HAP-1 (cell line): ENCODE measurements at regions not wholly inside any gene's neighbourhood (a gene's known extent, or its start where the extent isn't known, plus 50 kb on each side); places are given as distances from the start of the nearest gene placed in this dataset.

Experiments used
- DNase-seq, 2 experiments: peaks; one replicate each; pipeline ENCODE4 v3.0.0-alpha.2; 2016 to 2020; ENCODE audit warnings: low spot score in 2 of 2
- H3K27me3 ChIP-seq: fragments of 250-450 bp; sonication (Bioruptor Pico); 2 replicates; pipeline ENCODE4 v1.5.1; 2020; ENCODE audit warnings: low read depth, mild to moderate bottlenecking, moderate library complexity
- H3K36me3 ChIP-seq: fragments of 250-450 bp; sonication (Bioruptor Pico); replicated peaks from 2 replicates; pipeline ENCODE4 v1.5.1; 2020; ENCODE audit warnings: mild to moderate bottlenecking
- H3K4me1 ChIP-seq: fragments of 250-450 bp; sonication (Bioruptor Pico); 2 replicates; pipeline ENCODE4 v1.5.1; 2020; ENCODE audit warnings: mild to moderate bottlenecking
- H3K4me3 ChIP-seq: fragments of 250-450 bp; sonication (Bioruptor Pico); 2 replicates; pipeline ENCODE4 v1.5.1; 2020; ENCODE audit warnings: mild to moderate bottlenecking, moderate library complexity
- H3K9me3 ChIP-seq: fragments of 250-450 bp; sonication (Bioruptor Pico); 2 replicates; pipeline ENCODE4 v1.5.1; 2020; ENCODE audit warnings: mild to moderate bottlenecking, moderate library complexity
- in situ Hi-C: fragments of 300-500 bp; cut with MboI; formaldehyde crosslinking; loops from 3 replicates; pipeline ENCODE4 v1.14.3; 2020; ENCODE audit warnings: low sequenced_read_pairs, inconsistent platforms, mixed read lengths

DNA sequence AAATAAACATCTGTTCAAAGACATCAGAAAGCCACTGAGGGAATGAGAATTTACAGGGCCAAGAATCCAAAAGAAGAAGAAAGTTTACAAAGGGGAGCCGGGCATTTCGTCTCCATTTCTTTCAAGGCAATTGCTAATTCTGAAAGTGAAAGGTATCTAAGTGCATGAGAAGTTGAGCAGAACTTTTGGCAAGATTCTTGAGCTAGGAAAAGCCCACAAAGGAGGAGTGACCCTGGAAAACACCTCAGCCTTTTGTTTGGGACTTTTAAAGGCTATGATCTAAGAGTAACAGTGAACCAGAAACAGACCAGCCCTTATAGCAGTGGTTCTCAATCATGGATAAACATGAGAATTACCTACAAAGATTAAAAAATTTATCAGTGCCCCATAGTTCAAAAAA, 87.4 kb downstream of the MDH1 start:
- no peaks in the 10 kb centered on the region for H3K27me3 ChIP-seq
- no peaks in the 10 kb centered on the region for H3K36me3 ChIP-seq
- no peaks in the 10 kb centered on the region for H3K9me3 ChIP-seq
- H3K4me1 ChIP-seq: no peaks in the 10 kb centered on the region
- no peak overlapping the region for H3K4me3 ChIP-seq
- in situ Hi-C loops: no loop called here
- no peak for DNase-seq

DNA sequence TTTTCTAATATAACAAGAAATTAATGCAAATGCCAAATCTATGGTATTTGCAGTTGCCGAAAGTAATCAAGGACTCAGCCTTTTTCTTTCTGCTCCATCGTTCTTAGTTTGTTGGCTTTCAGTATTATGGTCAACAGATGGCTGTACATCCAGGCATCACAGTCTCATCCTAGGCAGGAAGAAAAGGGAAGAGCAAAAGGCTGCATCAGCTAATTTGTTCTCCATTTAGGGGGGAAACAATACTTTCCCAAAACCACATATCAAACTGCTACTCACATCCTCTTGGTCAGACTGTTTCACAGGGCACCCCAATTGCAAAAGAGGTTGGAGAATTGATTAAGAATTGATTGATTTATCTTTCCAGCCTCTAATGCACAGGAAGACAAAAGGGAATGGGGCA, 89.3 kb downstream of the MDH1 start:
- no peaks in the 10 kb centered on the region for H3K27me3 ChIP-seq
- in situ Hi-C loops: no loop called here
- no peaks in the 10 kb centered on the region for H3K4me1 ChIP-seq
- no peaks in the 10 kb centered on the region for H3K9me3 ChIP-seq
- no peaks in the 10 kb centered on the region for H3K36me3 ChIP-seq
- DNase-seq: no peak
- no peak overlapping the region for H3K4me3 ChIP-seq

DNA sequence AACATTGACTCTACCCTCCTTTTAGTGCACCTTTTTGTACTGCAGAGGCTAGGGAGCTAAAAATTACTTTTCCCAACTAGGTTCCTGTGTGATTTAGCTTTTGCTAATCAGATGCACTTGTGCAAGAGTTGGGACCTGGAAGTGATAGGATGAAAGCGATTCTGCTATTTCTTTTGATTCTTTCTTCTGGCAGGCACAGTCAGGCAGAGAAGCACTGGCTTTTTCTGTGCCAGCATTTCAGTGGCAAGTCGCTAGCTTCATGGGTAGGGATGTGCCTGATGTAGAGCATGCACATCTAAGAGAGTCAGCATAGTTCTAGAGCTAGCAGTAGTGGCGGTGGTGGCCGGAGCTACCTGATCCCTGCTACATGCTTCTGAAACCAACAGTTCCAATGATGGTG, 89.8 kb downstream of the MDH1 start:
- no peaks in the 10 kb centered on the region for H3K27me3 ChIP-seq
- no peaks in the 10 kb centered on the region for H3K4me1 ChIP-seq
- no peaks in the 10 kb centered on the region for H3K9me3 ChIP-seq
- DNase-seq: no peak
- no peaks in the 10 kb centered on the region for H3K36me3 ChIP-seq
- no peak overlapping the region for H3K4me3 ChIP-seq
- in situ Hi-C loops: no loop called here

DNA sequence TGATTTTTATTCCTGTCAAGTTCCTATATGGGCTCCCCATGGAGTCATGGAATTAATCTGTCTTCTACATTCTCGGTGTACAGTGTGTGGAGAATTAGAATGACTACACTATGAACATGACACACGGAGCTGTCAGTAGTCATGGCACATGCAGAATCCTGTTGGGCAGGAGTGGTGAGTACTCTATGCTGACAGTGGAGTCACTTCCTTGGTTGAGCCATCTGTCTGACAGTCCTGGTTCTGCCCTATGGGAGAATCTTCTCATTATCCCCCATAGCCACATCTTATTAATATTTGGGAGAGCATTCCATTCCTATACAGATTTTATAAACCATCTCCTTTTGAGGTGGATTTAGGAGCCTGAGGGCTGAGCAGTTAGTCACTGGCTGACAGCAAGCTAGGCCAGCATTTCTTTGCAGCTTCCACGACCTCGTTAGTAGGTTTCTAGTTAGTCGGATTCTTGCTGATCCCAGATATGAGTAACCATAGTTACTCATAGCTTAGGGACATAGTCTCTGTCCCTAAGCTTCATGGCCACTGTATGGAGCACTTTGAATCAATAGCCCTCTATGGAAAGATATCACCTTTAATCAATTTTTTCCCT, 90.6 kb downstream of the MDH1 start:
- Histone ChIP-seq H3K9me3 (no peaks in the 10 kb centered on the region), H3K4me1 (no peaks in the 10 kb centered on the region), H3K36me3 (no peaks in the 10 kb centered on the region), H3K4me3 (no peak overlapping the region), H3K27me3 (no peaks in the 10 kb centered on the region)
- in situ Hi-C loops: no loop called here
- no peak for DNase-seq

DNA sequence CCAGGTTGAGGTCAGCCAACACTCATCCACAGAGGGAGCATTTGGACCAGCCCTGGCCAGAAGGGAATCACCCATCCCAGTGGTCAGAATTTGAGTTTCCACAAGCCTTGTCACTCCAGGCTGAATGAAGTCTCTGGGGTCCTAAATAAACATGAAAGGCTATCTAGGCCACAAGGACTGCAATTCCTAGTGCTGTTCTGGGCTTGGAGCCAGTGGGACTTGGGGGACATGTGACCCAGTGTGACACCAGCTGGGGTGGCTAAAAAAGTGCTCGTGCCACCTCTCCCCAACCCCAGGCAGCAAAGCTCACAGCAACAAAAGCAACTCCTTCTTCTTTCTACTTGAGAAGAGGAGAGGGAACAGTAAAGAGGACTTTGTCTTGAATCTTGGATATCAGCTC, 91.7 kb downstream of the MDH1 start:
- no peak for DNase-seq
- Histone ChIP-seq H3K4me3 (no peak overlapping the region), H3K9me3 (no peaks in the 10 kb centered on the region), H3K4me1 (no peaks in the 10 kb centered on the region), H3K36me3 (no peaks in the 10 kb centered on the region), H3K27me3 (no peaks in the 10 kb centered on the region)
- in situ Hi-C loops: no loop called here

DNA sequence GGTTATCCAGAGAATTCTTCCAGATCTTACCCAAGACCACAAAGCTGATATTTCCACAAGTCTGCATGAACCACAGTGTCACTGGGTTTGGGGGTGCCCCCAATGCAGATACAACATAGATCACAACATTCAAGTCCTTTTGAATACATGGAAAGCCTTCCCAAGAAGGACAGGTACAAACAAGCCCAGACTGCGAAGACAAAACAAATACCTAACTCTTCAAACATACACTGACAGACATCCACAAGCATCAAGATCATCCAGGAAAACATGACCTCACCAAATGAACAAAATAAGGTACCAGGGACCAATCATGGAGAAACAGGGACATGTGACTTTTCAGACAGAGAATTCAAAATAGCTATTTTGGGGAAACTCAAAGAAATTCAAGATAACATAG, 93.1 kb downstream of the MDH1 start:
- DNase-seq: no peak
- in situ Hi-C loops: no loop called here
- H3K27me3 ChIP-seq: no peaks in the 10 kb centered on the region
- no peaks in the 10 kb centered on the region for H3K36me3 ChIP-seq
- no peaks in the 10 kb centered on the region for H3K9me3 ChIP-seq
- no peak overlapping the region for H3K4me3 ChIP-seq
- H3K4me1 ChIP-seq: no peaks in the 10 kb centered on the region

DNA sequence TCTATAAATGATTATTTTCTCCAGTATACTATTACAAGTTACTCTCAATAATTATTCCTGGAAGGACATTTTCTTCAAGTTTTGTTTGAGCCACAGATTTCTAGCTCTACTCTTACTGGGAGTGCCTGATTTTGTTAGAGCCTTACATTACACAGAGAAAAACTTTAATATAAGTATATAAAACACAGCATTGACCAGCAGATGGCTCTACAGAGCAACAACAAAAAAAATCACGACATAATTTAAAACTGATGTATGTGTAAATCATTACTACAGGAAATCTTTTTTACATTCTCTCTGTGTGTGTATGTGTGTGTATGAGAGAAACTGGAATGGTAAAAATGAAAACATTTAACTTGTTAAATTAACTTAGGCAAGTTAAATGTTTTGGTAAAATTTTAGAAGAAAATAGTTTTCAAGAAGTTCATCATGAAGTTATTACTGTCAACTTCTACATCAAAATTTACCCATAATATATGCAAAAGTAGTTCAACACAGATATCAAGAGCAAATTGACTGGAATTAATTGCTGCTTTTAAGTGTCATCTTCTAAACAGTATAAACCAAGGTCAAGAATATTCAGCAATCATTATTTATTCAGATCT, 103.3 kb downstream of the MDH1 start:
- DNase-seq: peak; percentile 15 to 44
- Histone ChIP-seq H3K9me3 (no peaks in the 10 kb centered on the region), H3K27me3 (no peaks in the 10 kb centered on the region), H3K4me3 (no peak overlapping the region), H3K4me1 (no peaks in the 10 kb centered on the region), H3K36me3 (no peaks in the 10 kb centered on the region)
- in situ Hi-C loops: loop anchor here (10.0 kb wide), 1 partner anchor 173 kb away; no protein-coding TSS in a partner anchor

DNA sequence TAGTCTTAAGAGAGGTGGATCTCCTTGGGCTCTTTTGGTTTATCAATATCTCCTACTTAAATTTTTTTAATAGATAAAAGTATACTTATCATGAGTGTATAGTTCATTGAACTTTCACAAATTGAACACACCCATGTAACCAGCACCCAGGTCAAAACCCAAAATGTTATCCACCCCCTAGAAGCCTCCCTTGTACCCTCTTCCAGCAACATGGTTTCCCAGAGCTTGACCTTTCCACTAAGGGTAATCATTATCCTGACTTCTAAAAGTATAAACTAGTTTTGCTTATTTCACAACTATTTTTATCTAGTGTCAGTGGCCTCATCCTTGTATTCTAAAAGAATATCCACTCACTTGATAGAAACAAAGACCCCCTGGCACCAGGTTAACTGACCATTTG, 106.8 kb downstream of the MDH1 start:
- Histone ChIP-seq H3K27me3 (no peaks in the 10 kb centered on the region), H3K4me1 (no peaks in the 10 kb centered on the region), H3K36me3 (no peaks in the 10 kb centered on the region), H3K4me3 (no peak overlapping the region), H3K9me3 (no peaks in the 10 kb centered on the region)
- DNase-seq: no peak
- in situ Hi-C loops: loop anchor here (10.0 kb wide), 1 partner anchor 169 kb away; no protein-coding TSS in a partner anchor

DNA sequence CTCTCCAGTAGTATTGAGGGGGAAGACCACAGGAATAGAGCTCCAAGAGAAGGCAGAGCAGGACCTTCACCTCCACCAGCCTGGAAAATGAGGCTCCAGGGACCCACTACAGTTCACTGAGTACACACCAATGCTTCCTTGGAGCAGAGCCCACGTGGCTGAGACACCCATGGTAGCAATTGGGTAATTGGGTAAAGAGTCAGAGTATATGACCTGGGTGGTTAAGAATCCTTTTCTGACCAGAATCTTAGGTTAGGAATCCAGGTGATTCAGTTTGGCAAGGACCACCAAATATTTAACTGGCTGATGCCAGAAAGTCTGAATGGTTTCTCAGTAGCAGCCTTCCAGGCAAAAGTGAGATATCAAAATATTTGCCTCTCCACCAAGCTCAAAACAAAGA, 107.7 kb downstream of the MDH1 start:
- Histone ChIP-seq H3K4me1 (no peaks in the 10 kb centered on the region), H3K9me3 (no peaks in the 10 kb centered on the region), H3K27me3 (no peaks in the 10 kb centered on the region), H3K4me3 (no peak overlapping the region), H3K36me3 (no peaks in the 10 kb centered on the region)
- DNase-seq: no peak
- in situ Hi-C loops: loop anchor here (10.0 kb wide), 1 partner anchor 168 kb away; no protein-coding TSS in a partner anchor

DNA sequence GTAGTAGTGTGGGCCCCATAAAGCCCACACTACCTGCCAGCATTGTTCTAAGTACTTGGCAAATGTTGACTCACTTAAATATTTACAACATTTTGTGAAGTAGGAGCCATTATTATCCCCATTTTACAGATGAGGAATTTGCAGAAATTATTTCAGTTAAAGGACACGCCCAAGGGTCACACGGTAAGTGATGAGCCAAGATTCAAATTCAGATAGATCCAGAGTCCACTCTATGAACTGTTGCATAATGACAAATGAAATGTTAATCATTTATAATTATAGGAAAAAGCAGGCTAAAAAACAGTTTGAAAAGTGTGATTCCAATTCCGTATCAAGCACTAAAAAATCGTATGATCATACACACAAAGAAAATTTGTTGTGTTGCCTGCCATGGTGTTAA, 108.4 kb downstream of the MDH1 start:
- H3K9me3 ChIP-seq: no peaks in the 10 kb centered on the region
- DNase-seq: no peak
- in situ Hi-C loops: loop anchor here (10.0 kb wide), 1 partner anchor 168 kb away; no protein-coding TSS in a partner anchor
- no peaks in the 10 kb centered on the region for H3K36me3 ChIP-seq
- H3K4me1 ChIP-seq: no peaks in the 10 kb centered on the region
- H3K27me3 ChIP-seq: no peaks in the 10 kb centered on the region
- H3K4me3 ChIP-seq: no peak overlapping the region

DNA sequence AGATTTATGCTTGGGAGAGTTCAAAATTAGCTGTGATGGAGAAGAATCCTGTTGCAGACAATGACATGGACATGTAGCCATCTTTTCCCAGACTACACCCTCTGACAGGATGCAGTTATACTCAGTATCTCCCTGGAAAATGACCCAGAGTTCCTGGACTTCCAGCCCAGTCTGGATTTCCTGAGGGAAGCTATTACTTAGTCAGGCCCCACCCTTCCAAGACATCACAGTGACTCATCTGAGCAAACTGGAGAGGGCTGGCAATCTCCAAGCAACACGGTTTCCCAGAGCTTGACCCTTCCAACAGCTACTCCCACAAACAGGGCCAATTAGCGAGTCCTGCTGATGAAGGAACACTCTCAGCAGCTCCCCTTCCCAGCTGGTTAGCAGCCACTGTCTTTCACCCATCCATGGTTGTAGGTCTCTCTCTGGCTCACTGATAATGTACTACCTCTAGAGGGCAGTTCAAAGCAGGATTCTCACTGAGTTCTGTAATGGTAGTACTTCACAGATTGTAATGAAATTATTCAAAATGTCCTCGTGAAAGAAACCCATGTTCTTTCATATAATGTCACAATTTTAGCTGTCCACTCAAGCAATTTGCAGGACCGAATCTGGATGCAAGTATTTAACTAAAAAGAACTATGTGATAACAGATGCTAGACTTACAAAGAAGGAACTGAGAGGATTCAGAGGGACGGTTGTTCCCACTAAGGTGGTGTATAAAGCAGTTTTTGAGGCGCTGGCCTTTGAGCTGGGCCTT, 110.2 kb downstream of the MDH1 start:
- Histone ChIP-seq H3K9me3 (no peaks in the 10 kb centered on the region), H3K4me1 (no peaks in the 10 kb centered on the region), H3K27me3 (no peaks in the 10 kb centered on the region), H3K4me3 (no peak overlapping the region), H3K36me3 (no peaks in the 10 kb centered on the region)
- in situ Hi-C loops: loop anchor here (10.0 kb wide), 1 partner anchor 166 kb away; no protein-coding TSS in a partner anchor
- peak; percentile 35 to 51 for DNase-seq

DNA sequence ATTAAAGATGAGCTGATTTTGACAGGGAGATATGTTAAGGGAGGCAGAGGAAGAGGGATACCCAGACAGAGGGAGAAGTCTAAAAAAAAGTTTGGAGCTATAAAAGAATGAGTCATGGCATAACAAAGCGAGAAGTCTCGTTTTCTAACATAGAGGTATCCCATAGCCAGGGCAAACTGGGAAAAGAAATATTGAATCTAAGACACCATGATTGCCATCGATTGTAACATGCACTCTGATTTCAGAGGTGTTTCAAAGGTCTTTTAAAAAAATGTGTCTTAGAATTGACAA, 110.7 kb downstream of the MDH1 start:
- Histone ChIP-seq H3K9me3 (no peaks in the 10 kb centered on the region), H3K27me3 (no peaks in the 10 kb centered on the region), H3K4me3 (no peak overlapping the region), H3K4me1 (no peaks in the 10 kb centered on the region), H3K36me3 (no peaks in the 10 kb centered on the region)
- in situ Hi-C loops: loop anchor here (10.0 kb wide), 1 partner anchor 165 kb away; no protein-coding TSS in a partner anchor
- DNase-seq: no peak

DNA sequence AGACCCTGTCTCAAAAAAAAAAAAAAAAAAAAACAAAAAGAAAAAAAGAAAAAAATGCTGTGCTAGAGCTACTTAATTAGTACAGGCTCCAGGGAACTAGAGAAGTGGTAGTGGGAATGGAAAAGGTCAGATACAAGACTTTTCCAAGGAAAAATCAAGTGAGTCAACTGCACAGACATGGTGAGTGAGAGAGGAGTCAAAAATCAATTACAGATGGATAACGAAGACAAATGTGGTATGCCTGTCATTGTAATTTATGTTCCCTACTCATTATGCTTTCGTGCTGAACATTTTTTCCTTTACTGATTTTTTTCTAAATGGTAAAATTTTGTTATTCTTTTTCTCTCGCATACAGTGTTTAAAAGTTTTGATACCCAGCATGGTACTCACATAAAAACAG, 111.5 kb downstream of the MDH1 start:
- in situ Hi-C loops: no loop called here
- H3K4me1 ChIP-seq: no peaks in the 10 kb centered on the region
- no peak for DNase-seq

DNA sequence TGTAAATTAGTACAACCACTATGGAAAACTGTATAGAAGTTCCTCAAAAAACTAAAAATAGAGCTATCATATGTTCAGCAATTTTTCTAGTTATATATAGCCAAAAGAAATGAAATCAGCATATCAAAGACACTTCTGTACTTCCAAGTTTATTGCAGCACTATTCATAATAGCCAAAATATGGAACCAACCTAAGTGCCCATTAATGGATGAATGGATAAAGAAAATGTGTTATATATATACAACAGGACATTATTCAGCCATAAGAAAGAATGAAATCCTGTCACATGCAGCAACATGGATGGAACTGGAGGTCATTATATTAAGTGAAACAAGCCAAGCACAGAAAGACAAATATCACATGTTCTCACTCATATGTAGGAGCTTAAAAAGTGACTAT, 112.6 kb downstream of the MDH1 start:
- in situ Hi-C loops: no loop called here
- Histone ChIP-seq H3K36me3 (no peaks in the 10 kb centered on the region), H3K4me1 (no peaks in the 10 kb centered on the region), H3K4me3 (no peak overlapping the region), H3K9me3 (no peaks in the 10 kb centered on the region), H3K27me3 (no peaks in the 10 kb centered on the region)
- DNase-seq: no peak

More for the DNA sequence above, 111.5 kb downstream of the MDH1 start:
- Histone ChIP-seq H3K36me3 (no peaks in the 10 kb centered on the region), H3K4me3 (no peak overlapping the region), H3K27me3 (no peaks in the 10 kb centered on the region), H3K9me3 (no peaks in the 10 kb centered on the region)
